ENCODE measurements at regions not wholly inside any gene's neighbourhood (a gene's known extent, or its start where the extent isn't known, plus 50 kb on each side); places are given as distances from the start of the nearest gene placed in this dataset.

GRCh38 chr7:144892761-144893160, 56.9 kb upstream of the TPK1 start:
- H3K27me3 Mint-ChIP-seq (ENCODE audit: unreplicated experiment) = no peaks in the 10 kb centered on the region
- no peaks in the 10 kb centered on the region for H3K9me3 Mint-ChIP-seq (ENCODE audit: unreplicated experiment)
- H3K4me3 Mint-ChIP-seq (ENCODE audit: unreplicated experiment) = no peak overlapping the region
- H3K4me1 Mint-ChIP-seq (ENCODE audit: unreplicated experiment) = no peaks in the 10 kb centered on the region
- no peak overlapping the region for H3K27ac Mint-ChIP-seq (ENCODE audit: unreplicated experiment)
- no peaks in the 10 kb centered on the region for H3K36me3 Mint-ChIP-seq (ENCODE audit: low read depth, unreplicated experiment)
- no peak for DNase-seq (ENCODE audit: low spot score)
- TF ChIP-seq, protein P1, sequence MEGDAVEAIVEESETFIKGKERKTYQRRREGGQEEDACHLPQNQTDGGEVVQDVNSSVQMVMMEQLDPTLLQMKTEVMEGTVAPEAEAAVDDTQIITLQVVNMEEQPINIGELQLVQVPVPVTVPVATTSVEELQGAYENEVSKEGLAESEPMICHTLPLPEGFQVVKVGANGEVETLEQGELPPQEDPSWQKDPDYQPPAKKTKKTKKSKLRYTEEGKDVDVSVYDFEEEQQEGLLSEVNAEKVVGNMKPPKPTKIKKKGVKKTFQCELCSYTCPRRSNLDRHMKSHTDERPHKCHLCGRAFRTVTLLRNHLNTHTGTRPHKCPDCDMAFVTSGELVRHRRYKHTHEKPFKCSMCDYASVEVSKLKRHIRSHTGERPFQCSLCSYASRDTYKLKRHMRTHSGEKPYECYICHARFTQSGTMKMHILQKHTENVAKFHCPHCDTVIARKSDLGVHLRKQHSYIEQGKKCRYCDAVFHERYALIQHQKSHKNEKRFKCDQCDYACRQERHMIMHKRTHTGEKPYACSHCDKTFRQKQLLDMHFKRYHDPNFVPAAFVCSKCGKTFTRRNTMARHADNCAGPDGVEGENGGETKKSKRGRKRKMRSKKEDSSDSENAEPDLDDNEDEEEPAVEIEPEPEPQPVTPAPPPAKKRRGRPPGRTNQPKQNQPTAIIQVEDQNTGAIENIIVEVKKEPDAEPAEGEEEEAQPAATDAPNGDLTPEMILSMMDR (IDR thresholded peaks at IDR 0.05; ENCODE audit: unreplicated experiment) = no peak
